ENCODE measurements at regions not wholly inside any gene's neighbourhood (a gene's known extent, or its start where the extent isn't known, plus 50 kb on each side); places are given as distances from the start of the nearest gene placed in this dataset.

- TF ChIP-seq EZH2 (IDR thresholded peaks at IDR 0.05) (no peak), FOXP2 (optimal IDR thresholded peaks at IDR 0.05; ENCODE audit: control extremely low read depth, extremely low read length, insufficient read depth) (no peak), POLR2AphosphoS5 (IDR thresholded peaks at IDR 0.05; ENCODE audit: borderline replicate concordance, low read depth, low read length) (no peak)
Observed at GRCh38 chr19:13581576-13581975, 75.3 kb upstream of the CACNA1A start.

All from SK-N-MC (cell line).